ENCODE measurements at regions not wholly inside any gene's neighbourhood (a gene's known extent, or its start where the extent isn't known, plus 50 kb on each side); places are given as distances from the start of the nearest gene placed in this dataset.

DNA sequence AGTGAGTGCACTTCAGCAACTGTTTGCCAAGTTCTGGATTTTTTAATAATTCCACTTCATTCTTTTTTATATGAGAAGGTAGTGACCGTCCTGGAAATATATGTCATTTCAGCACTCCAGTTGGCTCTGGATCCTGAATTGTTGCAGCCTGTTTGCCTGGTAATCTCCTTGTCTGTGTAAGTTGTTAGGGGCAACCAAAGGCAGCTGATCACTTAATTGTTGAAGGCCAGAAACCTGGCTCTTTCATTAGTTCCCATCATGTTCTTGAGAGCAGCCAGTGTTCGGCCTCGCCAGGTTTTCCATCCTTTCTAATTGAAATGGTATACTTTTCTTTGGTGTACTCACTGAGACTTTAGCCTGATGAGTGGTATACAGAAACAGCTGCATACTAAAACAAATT lies 168.6 kb downstream of the SOX2 start:
- 94% methylated on average over 3 of the region's 3 CpGs for WGBS
- no peak overlapping the region for H3K18ac ChIP-seq (ENCODE audit: low read depth in 1 of 2, low read length in 2 of 2)

DNA sequence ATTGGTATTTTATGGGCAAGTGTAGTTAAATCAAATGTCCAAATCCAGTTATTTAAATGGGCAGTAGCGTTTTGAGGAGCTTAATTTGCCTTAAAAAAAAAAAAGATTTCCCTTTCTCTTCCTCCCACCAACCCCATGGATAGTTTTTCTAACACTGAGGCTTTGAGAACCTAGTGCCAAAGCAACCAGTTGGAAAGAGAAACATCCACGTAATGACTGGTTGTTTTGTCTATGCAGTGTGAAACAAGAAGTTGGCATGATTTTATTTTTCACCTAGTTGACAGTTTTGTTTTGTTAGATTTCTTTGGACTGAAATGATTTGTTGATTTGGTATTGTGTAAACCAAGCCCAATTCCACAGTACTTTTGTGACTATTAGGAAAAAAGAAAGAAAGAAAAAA lies 170.0 kb downstream of the SOX2 start:
- Histone ChIP-seq H4K8ac (ENCODE audit: low read length) (no peak overlapping the region), H2BK12ac (ENCODE audit: low read length in 2 of 2) (no peak overlapping the region), H3K23ac (ENCODE audit: low read length in 2 of 2) (no peak overlapping the region), H3K27ac (ENCODE audit: low read length, poor library complexity, severe bottlenecking) (no peak overlapping the region), H3K14ac (ENCODE audit: low read length in 2 of 2) (no peak overlapping the region), H3K9me3 (ENCODE audit: control insufficient read depth, low read length) (no peaks in the 10 kb centered on the region), H3K9ac (ENCODE audit: low read length) (no peak overlapping the region), H3K36me3 (ENCODE audit: control insufficient read depth in 1 of 2, insufficient read depth in 2 of 2, low read depth in 1 of 2, low read length in 2 of 2) (no peaks in the 10 kb centered on the region), H4K91ac (ENCODE audit: low read length) (no peak overlapping the region), H3K4me2 (ENCODE audit: low read length, poor library complexity, severe bottlenecking) (no peak overlapping the region), H2BK5ac (ENCODE audit: low read depth, low read length, poor library complexity, severe bottlenecking) (no peak overlapping the region), H2BK15ac (ENCODE audit: low read depth, poor library complexity, severe bottlenecking) (no peak overlapping the region), H3K18ac (ENCODE audit: low read depth in 1 of 2, low read length in 2 of 2) (no peak overlapping the region), H3K79me1 (replicated peaks; ENCODE audit: low read length, poor library complexity, severe bottlenecking) (no peaks in the 10 kb centered on the region), H3K4me3 (ENCODE audit: insufficient read depth in 1 of 2, low read depth in 1 of 2, low read length in 2 of 2) (no peak overlapping the region), H3K4me1 (ENCODE audit: control insufficient read depth, insufficient read depth, low read depth, low read length) (no peaks in the 10 kb centered on the region), H2AK5ac (ENCODE audit: low read length, severe bottlenecking) (no peak overlapping the region), H2BK120ac (ENCODE audit: low read depth, low read length) (no peak overlapping the region), H3K27me3 (ENCODE audit: control insufficient read depth in 1 of 2, insufficient read depth in 1 of 2, low read length in 2 of 2) (no peaks in the 10 kb centered on the region), H3K4ac (ENCODE audit: low read depth in 1 of 2, low read length in 2 of 2) (no peak overlapping the region), H2AFZ (ENCODE audit: low read depth, low read length) (no peak overlapping the region)
- WGBS = 90% methylated on average over 1 of the region's 2 CpGs
- DNase-seq = no peak

More for the DNA sequence above, 168.6 kb downstream of the SOX2 start:
- Histone ChIP-seq H3K4me1 (ENCODE audit: control insufficient read depth, insufficient read depth, low read depth, low read length) (no peaks in the 10 kb centered on the region), H3K79me1 (replicated peaks; ENCODE audit: low read length, poor library complexity, severe bottlenecking) (no peaks in the 10 kb centered on the region), H3K9me3 (ENCODE audit: control insufficient read depth, low read length) (no peaks in the 10 kb centered on the region), H2AK5ac (ENCODE audit: low read length, severe bottlenecking) (no peak overlapping the region), H4K8ac (ENCODE audit: low read length) (no peak overlapping the region), H3K4ac (ENCODE audit: low read depth in 1 of 2, low read length in 2 of 2) (no peak overlapping the region), H3K23ac (ENCODE audit: low read length in 2 of 2) (no peak overlapping the region), H2BK120ac (ENCODE audit: low read depth, low read length) (no peak overlapping the region), H2BK15ac (ENCODE audit: low read depth, poor library complexity, severe bottlenecking) (no peak overlapping the region), H3K27me3 (ENCODE audit: control insufficient read depth in 1 of 2, insufficient read depth in 1 of 2, low read length in 2 of 2) (no peaks in the 10 kb centered on the region), H3K36me3 (ENCODE audit: control insufficient read depth in 1 of 2, insufficient read depth in 2 of 2, low read depth in 1 of 2, low read length in 2 of 2) (no peaks in the 10 kb centered on the region), H3K14ac (ENCODE audit: low read length in 2 of 2) (no peak overlapping the region), H3K27ac (ENCODE audit: low read length, poor library complexity, severe bottlenecking) (no peak overlapping the region), H2BK5ac (ENCODE audit: low read depth, low read length, poor library complexity, severe bottlenecking) (no peak overlapping the region), H2AFZ (ENCODE audit: low read depth, low read length) (no peak overlapping the region), H2BK12ac (ENCODE audit: low read length in 2 of 2) (no peak overlapping the region), H4K91ac (ENCODE audit: low read length) (no peak overlapping the region), H3K4me3 (ENCODE audit: insufficient read depth in 1 of 2, low read depth in 1 of 2, low read length in 2 of 2) (no peak overlapping the region), H3K9ac (ENCODE audit: low read length) (no peak overlapping the region), H3K4me2 (ENCODE audit: low read length, poor library complexity, severe bottlenecking) (no peak overlapping the region)
- DNase-seq = no peak

DNA sequence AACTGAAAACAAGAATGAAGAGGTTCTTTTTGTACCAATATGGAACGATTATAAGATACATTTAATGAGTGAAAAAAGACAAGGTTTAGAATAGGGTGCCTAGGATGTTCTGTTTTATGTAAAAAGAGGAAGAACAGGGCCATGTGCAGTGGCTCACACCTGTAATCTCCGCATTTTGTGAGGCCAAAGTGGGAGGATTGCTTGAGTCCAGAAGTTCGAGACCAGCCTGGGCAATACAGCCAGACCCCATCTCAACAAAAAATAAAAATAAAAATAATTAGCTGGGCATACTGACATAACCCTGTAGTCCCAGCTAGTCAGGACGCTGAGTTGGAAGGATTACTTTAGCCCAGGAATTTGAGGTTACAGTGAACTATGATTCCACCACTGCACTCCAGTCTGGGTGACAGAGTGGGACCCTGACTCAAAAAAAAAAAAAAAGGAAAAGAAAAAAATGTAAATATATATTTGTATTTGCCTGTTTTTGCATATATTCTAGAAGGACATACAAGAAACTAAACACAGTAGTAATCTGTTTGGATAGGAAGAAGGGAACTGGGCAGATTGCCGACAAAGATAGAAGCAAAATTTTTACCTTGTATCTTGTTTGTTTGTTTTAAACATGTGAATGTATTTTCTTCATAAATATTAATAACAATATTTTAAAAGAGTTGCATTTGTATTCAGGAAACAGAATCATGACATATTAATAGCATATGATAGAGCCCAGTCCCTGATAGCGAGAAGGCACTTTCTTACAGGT lies 174.3 kb downstream of the SOX2 start:
- H3K4me2 ChIP-seq (ENCODE audit: low read length, poor library complexity, severe bottlenecking) = no peak overlapping the region
- no peak overlapping the region for H2BK12ac ChIP-seq (ENCODE audit: low read length in 2 of 2)
- H3K9me3 ChIP-seq (ENCODE audit: control insufficient read depth, low read length) = no peaks in the 10 kb centered on the region
- H2AFZ ChIP-seq (ENCODE audit: low read depth, low read length) = no peak overlapping the region
- H3K9ac ChIP-seq (ENCODE audit: low read length) = no peak overlapping the region
- no peak overlapping the region for H3K4ac ChIP-seq (ENCODE audit: low read depth in 1 of 2, low read length in 2 of 2)
- no peak overlapping the region for H3K27ac ChIP-seq (ENCODE audit: low read length, poor library complexity, severe bottlenecking)
- H3K79me1 ChIP-seq (replicated peaks; ENCODE audit: low read length, poor library complexity, severe bottlenecking) = no peaks in the 10 kb centered on the region
- H4K91ac ChIP-seq (ENCODE audit: low read length) = no peak overlapping the region
- 76% methylated on average over 3 of the region's 6 CpGs for WGBS
- H3K4me1 ChIP-seq (ENCODE audit: control insufficient read depth, insufficient read depth, low read depth, low read length) = no peaks in the 10 kb centered on the region
- no peak overlapping the region for H4K8ac ChIP-seq (ENCODE audit: low read length)
- H2AK5ac ChIP-seq (ENCODE audit: low read length, severe bottlenecking) = no peak overlapping the region
- no peak overlapping the region for H2BK5ac ChIP-seq (ENCODE audit: low read depth, low read length, poor library complexity, severe bottlenecking)
- no peak overlapping the region for H3K4me3 ChIP-seq (ENCODE audit: insufficient read depth in 1 of 2, low read depth in 1 of 2, low read length in 2 of 2)
- H3K23ac ChIP-seq (ENCODE audit: low read length in 2 of 2) = no peak overlapping the region
- no peak overlapping the region for H2BK15ac ChIP-seq (ENCODE audit: low read depth, poor library complexity, severe bottlenecking)
- H3K14ac ChIP-seq (ENCODE audit: low read length in 2 of 2) = no peak overlapping the region
- H3K18ac ChIP-seq (ENCODE audit: low read depth in 1 of 2, low read length in 2 of 2) = no peak overlapping the region
- H3K27me3 ChIP-seq (ENCODE audit: control insufficient read depth in 1 of 2, insufficient read depth in 1 of 2, low read length in 2 of 2) = no peaks in the 10 kb centered on the region
- no peak for DNase-seq
- no peak overlapping the region for H2BK120ac ChIP-seq (ENCODE audit: low read depth, low read length)
- H3K36me3 ChIP-seq (ENCODE audit: control insufficient read depth in 1 of 2, insufficient read depth in 2 of 2, low read depth in 1 of 2, low read length in 2 of 2) = no peaks in the 10 kb centered on the region

DNA sequence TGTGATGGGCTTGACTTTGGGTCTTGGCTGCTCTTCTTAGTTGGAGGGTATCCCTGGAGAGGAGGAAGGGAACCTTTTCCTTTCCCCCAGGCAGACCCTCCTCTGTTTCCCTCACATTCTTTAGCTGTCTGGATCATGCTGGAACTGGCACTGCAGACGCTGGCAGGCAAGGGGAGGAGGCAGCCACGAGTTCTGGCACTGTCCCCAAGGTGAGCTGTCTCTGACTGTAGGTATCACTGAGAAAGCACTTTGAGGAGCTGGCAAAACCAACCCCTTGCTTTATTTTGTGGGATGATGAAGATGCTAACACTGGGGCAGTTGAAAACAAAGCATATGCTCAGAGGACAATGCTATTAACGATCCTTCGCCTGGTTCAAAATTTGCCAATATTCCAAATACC lies 175.0 kb downstream of the SOX2 start:
- no peak overlapping the region for H3K4me3 ChIP-seq (ENCODE audit: insufficient read depth in 1 of 2, low read depth in 1 of 2, low read length in 2 of 2)
- H3K18ac ChIP-seq (ENCODE audit: low read depth in 1 of 2, low read length in 2 of 2) = no peak overlapping the region
- H4K91ac ChIP-seq (ENCODE audit: low read length) = no peak overlapping the region
- no peak for DNase-seq
- H2AK5ac ChIP-seq (ENCODE audit: low read length, severe bottlenecking) = no peak overlapping the region
- no peak overlapping the region for H4K8ac ChIP-seq (ENCODE audit: low read length)
- H3K14ac ChIP-seq (ENCODE audit: low read length in 2 of 2) = no peak overlapping the region
- 73% methylated on average over 3 of the region's 4 CpGs for WGBS
- no peaks in the 10 kb centered on the region for H3K27me3 ChIP-seq (ENCODE audit: control insufficient read depth in 1 of 2, insufficient read depth in 1 of 2, low read length in 2 of 2)
- no peak overlapping the region for H3K4me2 ChIP-seq (ENCODE audit: low read length, poor library complexity, severe bottlenecking)
- H2BK15ac ChIP-seq (ENCODE audit: low read depth, poor library complexity, severe bottlenecking) = no peak overlapping the region
- H3K4me1 ChIP-seq (ENCODE audit: control insufficient read depth, insufficient read depth, low read depth, low read length) = no peaks in the 10 kb centered on the region
- no peak overlapping the region for H3K4ac ChIP-seq (ENCODE audit: low read depth in 1 of 2, low read length in 2 of 2)
- no peak overlapping the region for H2BK5ac ChIP-seq (ENCODE audit: low read depth, low read length, poor library complexity, severe bottlenecking)
- H2AFZ ChIP-seq (ENCODE audit: low read depth, low read length) = no peak overlapping the region
- H3K9me3 ChIP-seq (ENCODE audit: control insufficient read depth, low read length) = no peaks in the 10 kb centered on the region
- H2BK12ac ChIP-seq (ENCODE audit: low read length in 2 of 2) = no peak overlapping the region
- H3K27ac ChIP-seq (ENCODE audit: low read length, poor library complexity, severe bottlenecking) = no peak overlapping the region
- no peak overlapping the region for H2BK120ac ChIP-seq (ENCODE audit: low read depth, low read length)
- H3K36me3 ChIP-seq (ENCODE audit: control insufficient read depth in 1 of 2, insufficient read depth in 2 of 2, low read depth in 1 of 2, low read length in 2 of 2) = no peaks in the 10 kb centered on the region
- H3K9ac ChIP-seq (ENCODE audit: low read length) = no peak overlapping the region
- H3K23ac ChIP-seq (ENCODE audit: low read length in 2 of 2) = no peak overlapping the region
- no peaks in the 10 kb centered on the region for H3K79me1 ChIP-seq (replicated peaks; ENCODE audit: low read length, poor library complexity, severe bottlenecking)
